ENCODE measurements at regions not wholly inside any gene's neighbourhood (a gene's known extent, or its start where the extent isn't known, plus 50 kb on each side); places are given as distances from the start of the nearest gene placed in this dataset.

- Histone ChIP-seq H3K27me3 (no peaks in the 10 kb centered on the region), H3K4me3 (no peak overlapping the region), H3K4me1 (peaks cover 4% of the 10 kb centered on the region; the same call in 1 of the 2 replicates), H3K36me3 (no peaks in the 10 kb centered on the region), H3K27ac (no peak overlapping the region), H3K9me3 (replicated peaks) (no peaks in the 10 kb centered on the region)
- no peak for DNase-seq
These were observed 78.7 kb upstream of the SULF2 start for GRCh38 chr20:47863981-47864380.

- Histone ChIP-seq H3K4me3 (no peak overlapping the region), H3K36me3 (no peaks in the 10 kb centered on the region), H3K4me1 (peaks cover 8% of the 10 kb centered on the region; the same call in 1 of the 2 replicates), H3K27me3 (no peaks in the 10 kb centered on the region), H3K9me3 (replicated peaks) (no peaks in the 10 kb centered on the region), H3K27ac (no peak overlapping the region)
- no peak for DNase-seq
These were observed 78.2 kb upstream of the SULF2 start for GRCh38 chr20:47863315-47863965.

DNA sequence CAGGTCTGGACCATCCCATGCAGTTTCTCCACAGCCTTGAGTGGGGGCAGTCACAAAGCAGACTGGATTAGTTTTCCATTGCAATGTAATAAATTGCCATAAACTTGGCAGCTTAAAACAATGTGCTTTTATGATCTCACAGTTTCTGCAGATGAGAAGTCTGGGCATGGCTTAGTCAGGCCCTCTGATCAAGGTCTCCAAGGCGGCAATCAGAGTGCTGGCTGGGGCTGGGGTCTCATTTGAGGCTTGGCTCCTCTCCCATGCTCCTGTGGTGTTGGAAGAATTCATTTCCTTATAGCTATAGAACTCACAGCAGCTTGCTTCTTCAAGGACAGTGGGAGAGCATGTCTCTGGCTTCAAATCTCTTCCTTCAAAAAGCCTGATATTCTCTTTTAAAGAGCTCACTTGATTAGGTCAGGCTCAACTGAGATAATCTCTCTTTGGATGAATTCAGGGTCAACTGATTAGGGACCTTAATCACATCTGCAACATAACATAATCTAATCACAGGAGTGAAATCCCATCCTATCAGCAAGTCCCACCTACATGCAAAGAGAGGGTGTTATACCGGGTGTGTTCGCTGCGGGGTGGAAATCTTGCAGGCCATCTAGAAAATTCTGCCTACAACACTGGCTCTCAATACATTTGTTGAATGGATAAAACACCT lies 77.4 kb upstream of the SULF2 start:
- DNase-seq = no peak
- H3K36me3 ChIP-seq = no peaks in the 10 kb centered on the region
- H3K4me3 ChIP-seq = no peak overlapping the region
- peaks cover 15% of the 10 kb centered on the region for H3K4me1 ChIP-seq
- no peaks in the 10 kb centered on the region for H3K9me3 ChIP-seq (replicated peaks)
- H3K27ac ChIP-seq = no peak overlapping the region
- H3K27me3 ChIP-seq = no peaks in the 10 kb centered on the region

GRCh38 chr20:47861116-47861515 lies 75.8 kb upstream of the SULF2 start:
- Histone ChIP-seq H3K27me3 (no peaks in the 10 kb centered on the region), H3K9me3 (replicated peaks) (no peaks in the 10 kb centered on the region), H3K36me3 (no peaks in the 10 kb centered on the region), H3K4me3 (no peak overlapping the region), H3K27ac (no peak overlapping the region), H3K4me1 (peaks cover 23% of the 10 kb centered on the region)
- no peak for DNase-seq

DNA sequence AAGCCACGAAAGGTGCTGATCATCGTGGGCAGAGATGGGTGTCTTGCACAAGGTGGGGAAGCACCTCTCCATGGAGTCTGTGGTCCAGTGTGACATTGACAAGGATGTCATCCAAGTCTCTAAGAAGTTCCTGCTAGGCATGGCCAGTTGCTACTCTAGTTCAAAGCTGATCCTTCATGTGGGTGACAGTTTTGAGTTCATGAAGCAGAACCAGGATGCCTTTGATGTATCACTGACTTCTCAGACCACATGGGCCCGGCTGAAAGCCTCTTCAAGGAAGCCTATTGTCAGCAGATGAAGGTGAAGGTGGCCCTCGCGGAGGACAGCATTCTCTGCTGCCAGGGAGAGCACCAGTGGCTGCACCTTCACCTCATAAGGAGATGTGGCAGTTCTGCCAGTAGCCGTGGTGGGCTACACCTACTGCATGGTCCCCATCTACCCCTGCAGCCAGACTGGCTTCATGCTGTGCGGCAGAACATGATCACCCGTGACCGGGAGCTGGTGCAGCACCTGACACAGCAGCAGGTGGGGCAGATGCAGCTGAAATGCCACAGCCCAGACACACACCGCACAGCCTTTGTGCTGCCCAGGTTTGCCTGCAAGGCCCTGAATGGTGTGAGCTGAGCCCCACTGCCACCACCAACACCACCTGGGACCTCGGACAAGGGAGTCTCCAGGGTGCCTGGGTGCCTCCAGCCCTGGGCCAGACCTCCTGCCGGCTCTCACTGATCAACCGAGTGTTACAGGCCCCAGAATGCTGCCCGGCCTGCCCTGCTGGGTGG lies 75.0 kb upstream of the SULF2 start:
- DNase-seq = no peak
- Histone ChIP-seq H3K27me3 (no peaks in the 10 kb centered on the region), H3K36me3 (no peaks in the 10 kb centered on the region), H3K27ac (no peak overlapping the region), H3K4me3 (no peak overlapping the region), H3K4me1 (peaks cover 23% of the 10 kb centered on the region), H3K9me3 (replicated peaks) (no peaks in the 10 kb centered on the region)

- H3K36me3 ChIP-seq = no peaks in the 10 kb centered on the region
- DNase-seq = no peak
- H3K27ac ChIP-seq = no peak overlapping the region
- H3K4me1 ChIP-seq = peaks cover 23% of the 10 kb centered on the region
- no peaks in the 10 kb centered on the region for H3K27me3 ChIP-seq
- no peaks in the 10 kb centered on the region for H3K9me3 ChIP-seq (replicated peaks)
- no peak overlapping the region for H3K4me3 ChIP-seq
These were observed 74.0 kb upstream of the SULF2 start for GRCh38 chr20:47859278-47859677.

- DNase-seq = peak; percentile 65 to 77
These were observed 72.5 kb upstream of the SULF2 start for GRCh38 chr20:47857569-47858464.

DNA sequence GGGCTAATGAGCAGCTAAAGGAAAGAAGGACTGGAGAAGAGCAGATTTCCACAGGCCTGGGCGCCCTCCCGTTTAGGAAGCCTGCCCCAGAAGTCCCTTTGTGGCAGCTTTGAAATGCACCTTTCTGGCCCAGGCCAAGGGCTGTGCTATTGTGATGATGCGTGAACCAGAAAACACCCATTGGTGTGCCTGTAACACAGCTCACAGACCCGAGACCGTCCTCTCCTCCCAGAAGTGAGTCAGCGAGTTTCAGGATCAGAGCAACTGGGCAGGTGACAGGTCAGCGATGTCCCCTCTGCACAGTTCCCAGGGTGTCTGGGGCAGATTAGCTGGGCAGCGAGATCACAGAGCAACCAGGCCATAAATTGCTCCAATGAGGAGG lies 71.9 kb upstream of the SULF2 start:
- Histone ChIP-seq H3K36me3 (no peaks in the 10 kb centered on the region), H3K4me3 (no peak overlapping the region), H3K27ac (peak overlapping the region; percentile 11; the same call in 1 of the 2 replicates), H3K4me1 (peaks cover 23% of the 10 kb centered on the region), H3K9me3 (replicated peaks) (no peaks in the 10 kb centered on the region), H3K27me3 (no peaks in the 10 kb centered on the region)
- DNase-seq = peak in 1 of 2 experiments; percentile 38

More at GRCh38 chr20:47857569-47858464, 72.5 kb upstream of the SULF2 start:
- Histone ChIP-seq H3K27me3 (no peaks in the 10 kb centered on the region), H3K4me3 (peak overlapping the region; percentile 6), H3K27ac (peak overlapping the region; percentile 11; the same call in 1 of the 2 replicates), H3K4me1 (peaks cover 23% of the 10 kb centered on the region), H3K36me3 (no peaks in the 10 kb centered on the region), H3K9me3 (replicated peaks) (no peaks in the 10 kb centered on the region)

- Histone ChIP-seq H3K27ac (no peak overlapping the region), H3K9me3 (replicated peaks) (no peaks in the 10 kb centered on the region), H3K4me3 (no peak overlapping the region), H3K4me1 (peaks cover 23% of the 10 kb centered on the region), H3K36me3 (no peaks in the 10 kb centered on the region), H3K27me3 (no peaks in the 10 kb centered on the region)
- peak in 1 of 2 experiments; percentile 34 for DNase-seq
These were observed 70.5 kb upstream of the SULF2 start for GRCh38 chr20:47855799-47856198.

GRCh38 chr20:47854687-47855212 lies 69.5 kb upstream of the SULF2 start:
- Histone ChIP-seq H3K4me1 (peaks cover 23% of the 10 kb centered on the region), H3K27me3 (no peaks in the 10 kb centered on the region), H3K4me3 (no peak overlapping the region), H3K27ac (no peak overlapping the region), H3K9me3 (replicated peaks) (no peaks in the 10 kb centered on the region), H3K36me3 (no peaks in the 10 kb centered on the region)
- DNase-seq = peak; percentile 82 to 92

- H3K36me3 ChIP-seq = no peaks in the 10 kb centered on the region
- H3K27me3 ChIP-seq = no peaks in the 10 kb centered on the region
- H3K4me3 ChIP-seq = no peak overlapping the region
These were observed 66.5 kb upstream of the SULF2 start for GRCh38 chr20:47851774-47852173.

GRCh38 chr20:47850146-47850545 lies 64.9 kb upstream of the SULF2 start:
- Histone ChIP-seq H3K27me3 (no peaks in the 10 kb centered on the region), H3K4me3 (no peak overlapping the region), H3K4me1 (peaks cover 31% of the 10 kb centered on the region), H3K36me3 (no peaks in the 10 kb centered on the region), H3K27ac (no peak overlapping the region), H3K9me3 (replicated peaks) (no peaks in the 10 kb centered on the region)
- no peak for DNase-seq

More at GRCh38 chr20:47851774-47852173, 66.5 kb upstream of the SULF2 start:
- no peak overlapping the region for H3K27ac ChIP-seq
- peaks cover 16% of the 10 kb centered on the region for H3K4me1 ChIP-seq
- DNase-seq = no peak
- no peaks in the 10 kb centered on the region for H3K9me3 ChIP-seq (replicated peaks)

GRCh38 chr20:47849596-47849995 lies 64.3 kb upstream of the SULF2 start:
- Histone ChIP-seq H3K36me3 (no peaks in the 10 kb centered on the region), H3K9me3 (replicated peaks) (no peaks in the 10 kb centered on the region), H3K27ac (no peak overlapping the region), H3K4me1 (peaks cover 31% of the 10 kb centered on the region), H3K27me3 (no peaks in the 10 kb centered on the region), H3K4me3 (no peak overlapping the region)
- DNase-seq = no peak

GRCh38 chr20:47849006-47849405 lies 63.7 kb upstream of the SULF2 start:
- Histone ChIP-seq H3K27me3 (no peaks in the 10 kb centered on the region), H3K9me3 (replicated peaks) (no peaks in the 10 kb centered on the region), H3K36me3 (no peaks in the 10 kb centered on the region), H3K27ac (no peak overlapping the region), H3K4me3 (no peak overlapping the region), H3K4me1 (peaks cover 35% of the 10 kb centered on the region)
- DNase-seq = no peak

Measured in SJCRH30 (cell line).